SK-N-SH (cell line): ENCODE measurements at regions not wholly inside any gene's neighbourhood (a gene's known extent, or its start where the extent isn't known, plus 50 kb on each side); places are given as distances from the start of the nearest gene placed in this dataset.
"Not testable (repeated sequence)": the region's sequence is repeated elsewhere in the genome, so short reads cannot be mapped to it uniquely, and the experiment has no call there.

Experiments
- EZH2phosphoT487 ChIP-seq: fragments of 200-600 bp; sonication (generic); IDR thresholded peaks from 2 replicates; pipeline ENCODE4 v1.6.1; 2017; ENCODE audit warnings: low read depth, mixed run types, mild to moderate bottlenecking, antibody characterized with exemption, moderate library complexity, borderline replicate concordance
- GABPA ChIP-seq: IDR thresholded peaks from 2 replicates; pipeline ENCODE4 v1.4.0; 2012; ENCODE audit warnings: low read depth, mild to moderate bottlenecking
- PBX3 ChIP-seq: IDR thresholded peaks from 2 replicates; pipeline ENCODE4; 2012
- POLR2AphosphoS5 ChIP-seq: IDR thresholded peaks from 2 replicates; pipeline ENCODE4 v1.6.1; 2012; ENCODE audit warnings: low read depth, low read length
- SMC3 ChIP-seq: IDR thresholded peaks from 2 replicates; pipeline ENCODE4 v1.6.1; 2012; ENCODE audit warnings: low read depth, low read length, improper control_type of control experiment
- TF ChIP-seq, protein P1 (sequence below): fragments of 200-600 bp; sonication (generic); IDR thresholded peaks from 2 replicates; pipeline ENCODE4 v1.6.1; 2017; ENCODE audit warnings: antibody characterized with exemption, mild to moderate bottlenecking, moderate library complexity

GRCh38 chr11:23484146-23484545 is 623.9 kb upstream of the CCDC179 start:
- TF ChIP-seq SMC3, POLR2AphosphoS5, PBX3, GABPA, EZH2phosphoT487: not testable (repeated sequence)
- TF ChIP-seq, protein P1, sequence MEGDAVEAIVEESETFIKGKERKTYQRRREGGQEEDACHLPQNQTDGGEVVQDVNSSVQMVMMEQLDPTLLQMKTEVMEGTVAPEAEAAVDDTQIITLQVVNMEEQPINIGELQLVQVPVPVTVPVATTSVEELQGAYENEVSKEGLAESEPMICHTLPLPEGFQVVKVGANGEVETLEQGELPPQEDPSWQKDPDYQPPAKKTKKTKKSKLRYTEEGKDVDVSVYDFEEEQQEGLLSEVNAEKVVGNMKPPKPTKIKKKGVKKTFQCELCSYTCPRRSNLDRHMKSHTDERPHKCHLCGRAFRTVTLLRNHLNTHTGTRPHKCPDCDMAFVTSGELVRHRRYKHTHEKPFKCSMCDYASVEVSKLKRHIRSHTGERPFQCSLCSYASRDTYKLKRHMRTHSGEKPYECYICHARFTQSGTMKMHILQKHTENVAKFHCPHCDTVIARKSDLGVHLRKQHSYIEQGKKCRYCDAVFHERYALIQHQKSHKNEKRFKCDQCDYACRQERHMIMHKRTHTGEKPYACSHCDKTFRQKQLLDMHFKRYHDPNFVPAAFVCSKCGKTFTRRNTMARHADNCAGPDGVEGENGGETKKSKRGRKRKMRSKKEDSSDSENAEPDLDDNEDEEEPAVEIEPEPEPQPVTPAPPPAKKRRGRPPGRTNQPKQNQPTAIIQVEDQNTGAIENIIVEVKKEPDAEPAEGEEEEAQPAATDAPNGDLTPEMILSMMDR = not testable (repeated sequence)
